ENCODE measurements at regions not wholly inside any gene's neighbourhood (a gene's known extent, or its start where the extent isn't known, plus 50 kb on each side); places are given as distances from the start of the nearest gene placed in this dataset.

- ChIA-PET CTCF (interaction anchor here (1.0 kb wide), 1 partner anchor 14 kb away, joined by 3 read pairs; no protein-coding TSS in a partner anchor), POLR2A (ENCODE audit: unreplicated experiment) (no interaction called here)
- dilution Hi-C loops (cut with HindIII; ENCODE audit: low sequenced_read_pairs, unreplicated experiment), result no loop called here
- no TSS peak for BruUV-seq (replicated peaks)
- H2BK15ac ChIP-seq (ENCODE audit: low read depth, low read length), result no peak overlapping the region
- TF ChIP-seq USF2 (IDR thresholded peaks at IDR 0.05; ENCODE audit: low read depth, low read length) (no peak), CTCF (conservative IDR thresholded peaks at IDR 0.05; ENCODE audit: low read depth, low read length) (no peak), POLR2A (IDR thresholded peaks at IDR 0.05; ENCODE audit: low read depth, low read length) (no peak), RCOR1 (IDR thresholded peaks at IDR 0.05; ENCODE audit: insufficient replicate concordance, low read length) (no peak), NFE2L2 (IDR thresholded peaks at IDR 0.05; ENCODE audit: low read depth, low read length) (no peak), RAD21 (IDR thresholded peaks at IDR 0.05; ENCODE audit: low read length) (no peak), MAZ (IDR thresholded peaks at IDR 0.05; ENCODE audit: borderline replicate concordance, low read depth, low read length) (no peak), FOS (IDR thresholded peaks at IDR 0.05; ENCODE audit: low read depth, low read length) (no peak), CHD1 (IDR thresholded peaks at IDR 0.05; ENCODE audit: low read depth, low read length) (no peak)
- H3K9me3 ChIP-seq (ENCODE audit: control insufficient read depth, insufficient read depth, low read length), result no peaks in the 10 kb centered on the region
- H2BK5ac ChIP-seq (ENCODE audit: low read depth, low read length, poor library complexity, severe bottlenecking), result no peak overlapping the region
- no peak overlapping the region for H2AFZ ChIP-seq (replicated peaks; ENCODE audit: low read length, poor library complexity)
- no peaks in the 10 kb centered on the region for H4K20me1 ChIP-seq (ENCODE audit: insufficient read depth, low read length)
- no peak overlapping the region for H3K4me2 ChIP-seq (ENCODE audit: low read depth, low read length)
- H3K27ac ChIP-seq (ENCODE audit: insufficient read depth, low read length), result no peak overlapping the region
- no peak overlapping the region for H3K9ac ChIP-seq (ENCODE audit: low read depth, low read length)
- intact Hi-C loops (cut with micrococcal nuclease), result no loop called here
- H2AK9ac ChIP-seq (replicated peaks; ENCODE audit: low read depth, low read length, poor library complexity), result no peak overlapping the region
- in situ Hi-C loops (cut with MboI; ENCODE audit: low sequenced_read_pairs), result no loop called here
- H3K18ac ChIP-seq (ENCODE audit: low read depth, low read length), result no peak overlapping the region
- no peaks in the 10 kb centered on the region for H3K27me3 ChIP-seq (ENCODE audit: control insufficient read depth, insufficient read depth, low read length)
- ATAC-seq (ENCODE audit: low read depth) (no peak), DNase-seq (no peak)
- no peak overlapping the region for H3K14ac ChIP-seq (replicated peaks; ENCODE audit: low read depth, low read length)
- H2BK20ac ChIP-seq (ENCODE audit: low read depth, low read length), result no peak overlapping the region
- no peaks in the 10 kb centered on the region for H3K79me1 ChIP-seq (ENCODE audit: low read depth in 1 of 2, low read length in 2 of 2)
- H4K91ac ChIP-seq (ENCODE audit: insufficient read depth, low read depth, low read length), result no peak overlapping the region
- H3K9me1 ChIP-seq (ENCODE audit: insufficient read depth, low read length), result no peaks in the 10 kb centered on the region
- no peak overlapping the region for H4K5ac ChIP-seq (ENCODE audit: low read depth, low read length)
- no CpG with 5 or more reads among the region's 1 CpG for WGBS, 2 experiments (ENCODE audit: extremely low coverage in 2 of 2, insufficient read length in 1 of 2)
- no peak overlapping the region for H3K23ac ChIP-seq (ENCODE audit: low read depth, low read length)
- no peak overlapping the region for H3K56ac ChIP-seq (ENCODE audit: extremely low read depth, insufficient read depth, low read length)
- H3K4ac ChIP-seq (ENCODE audit: low read depth, low read length), result no peak overlapping the region
- H4K8ac ChIP-seq (ENCODE audit: low read depth in 2 of 2, low read length in 2 of 2), result no peak overlapping the region
- no peaks in the 10 kb centered on the region for H3K4me1 ChIP-seq (ENCODE audit: control insufficient read depth, insufficient read depth, low read length)
- H2BK120ac ChIP-seq (ENCODE audit: low read depth, low read length), result no peak overlapping the region
- no peak overlapping the region for H3K4me3 ChIP-seq (ENCODE audit: insufficient read depth, low read depth, low read length)
- H2AK5ac ChIP-seq (ENCODE audit: low read depth, low read length), result no peak overlapping the region
- no peaks in the 10 kb centered on the region for H3K36me3 ChIP-seq (ENCODE audit: control insufficient read depth, insufficient read depth, low read length)
Observed at GRCh38 chr13:105952233-105952972, 583.1 kb downstream of the EFNB2 start.

All from IMR-90 (cell line).